ENCODE measurements at regions not wholly inside any gene's neighbourhood (a gene's known extent, or its start where the extent isn't known, plus 50 kb on each side); places are given as distances from the start of the nearest gene placed in this dataset.

- 20% methylated on average over 3 of the region's 3 CpGs for WGBS (ENCODE audit: low lambda C conversion rate)
- Histone ChIP-seq H3K36me3 (replicated peaks in 1 of 2; ENCODE audit: control insufficient read depth in 1 of 2, insufficient read depth in 2 of 2, low read length in 1 of 2) (no peaks in the 10 kb centered on the region), H2AFZ (ENCODE audit: low read depth) (peak overlapping the region; percentile 45), H4K20me1 (ENCODE audit: insufficient read depth) (no peaks in the 10 kb centered on the region), H3F3A (replicated peaks; ENCODE audit: insufficient read depth) (peaks cover 32% of the 10 kb centered on the region), H3K4me3 (ENCODE audit: low read depth in 2 of 2, low read length in 1 of 2) (no peak overlapping the region), H3K9me2 (no peaks in the 10 kb centered on the region), H3K27me3 (ENCODE audit: insufficient read depth) (no peaks in the 10 kb centered on the region), H3K9ac (peak overlapping the region; percentile 86), H3K9me3 (no peaks in the 10 kb centered on the region), H3K4me1 (ENCODE audit: control insufficient read depth in 1 of 2, insufficient read depth in 2 of 2, low read depth in 1 of 2, low read length in 1 of 2) (peaks cover 0 to 41% of the 10 kb centered on the region in 2 experiments; a peak in 3 of 4 replicates), H3K4me2 (peak overlapping the region; percentile 24; the same call in 1 of the 2 replicates), H3K79me2 (ENCODE audit: insufficient read depth) (no peaks in the 10 kb centered on the region), H3K27ac (ENCODE audit: low read depth in 2 of 2, low read length in 1 of 2) (peak overlapping the region in 1 of 2 experiments; percentile 100; a peak in 2 of 4 replicates)
- TF ChIP-seq JUND (IDR thresholded peaks at IDR 0.05) = peak; percentile 38; the same call in 1 of the 2 replicates
- TF ChIP-seq FOXJ3 (CRISPR knock-in tag; IDR thresholded peaks at IDR 0.05) = no peak
- peak; percentile 47; the same call in 1 of the 2 replicates for TF ChIP-seq PBX3 (IDR thresholded peaks at IDR 0.05)
- 0 out of 4 replicates have a peak, but pooled peaks of 1 of the 2 experiments have one; percentile 27 for TF ChIP-seq EP300 (IDR thresholded peaks at IDR 0.05; ENCODE audit: borderline replicate concordance in 1 of 2, low read depth in 1 of 2, low read length in 1 of 2)
- peak; percentile 52 for TF ChIP-seq FOSL2 (IDR thresholded peaks at IDR 0.05; ENCODE audit: borderline replicate concordance, low read depth)
- no peak for TF ChIP-seq FOXM1 (IDR thresholded peaks at IDR 0.05; ENCODE audit: low read depth)
- CTCF ChIA-PET = interaction anchor here (0.5 to 0.9 kb wide), 2 partner anchors 10 to 505 kb away, joined by 3 read pairs; partner anchors contain the start of gene MED23
- DNase-seq = no peak
- POLR2A ChIA-PET = no interaction called here
Measured at GRCh38 chr6:132132924-132133639, 181.9 kb upstream of the CCN2 start.

GRCh38 chr6:132132422-132132821, 181.2 kb upstream of the CCN2 start:
- DNase-seq = no peak
- CTCF ChIA-PET = interaction anchor here (0.5 kb wide), 1 partner anchor 504 kb away, joined by 3 read pairs; the partner anchor contains the start of gene MED23

More at GRCh38 chr6:132132422-132132821, 181.2 kb upstream of the CCN2 start:
- peak overlapping the region; percentile 24; the same call in 1 of the 2 replicates for H3K4me2 ChIP-seq
- POLR2A ChIA-PET = no interaction called here
- H3K79me2 ChIP-seq (ENCODE audit: insufficient read depth) = no peaks in the 10 kb centered on the region
- H3K36me3 ChIP-seq (replicated peaks in 1 of 2; ENCODE audit: control insufficient read depth in 1 of 2, insufficient read depth in 2 of 2, low read length in 1 of 2) = no peaks in the 10 kb centered on the region
- TF ChIP-seq PBX3 (IDR thresholded peaks at IDR 0.05) (0 out of 2 replicates have a peak, but pooled peaks have one; percentile 17), GATA2 (CRISPR knock-in tag; IDR thresholded peaks at IDR 0.05) (no peak)
- H3K9me3 ChIP-seq = no peaks in the 10 kb centered on the region
- H3K9me2 ChIP-seq = no peaks in the 10 kb centered on the region
- H2AFZ ChIP-seq (ENCODE audit: low read depth) = no peak overlapping the region
- no peaks in the 10 kb centered on the region for H3K27me3 ChIP-seq (ENCODE audit: insufficient read depth)
- peak overlapping the region; percentile 86 for H3K9ac ChIP-seq
- no peak overlapping the region for H3K4me3 ChIP-seq (ENCODE audit: low read depth in 2 of 2, low read length in 1 of 2)
- peak overlapping the region in 1 of 2 experiments; percentile 100; a peak in 2 of 4 replicates for H3K27ac ChIP-seq (ENCODE audit: low read depth in 2 of 2, low read length in 1 of 2)
- WGBS (ENCODE audit: low lambda C conversion rate) = 10% methylated on average over 2 of the region's 2 CpGs
- H3F3A ChIP-seq (replicated peaks; ENCODE audit: insufficient read depth) = peaks cover 32% of the 10 kb centered on the region
- peaks cover 0 to 41% of the 10 kb centered on the region in 2 experiments; a peak in 3 of 4 replicates for H3K4me1 ChIP-seq (ENCODE audit: control insufficient read depth in 1 of 2, insufficient read depth in 2 of 2, low read depth in 1 of 2, low read length in 1 of 2)
- H4K20me1 ChIP-seq (ENCODE audit: insufficient read depth) = no peaks in the 10 kb centered on the region

Data from SK-N-SH (cell line).